HG03432 (cell line): ENCODE measurements at regions not wholly inside any gene's neighbourhood (a gene's known extent, or its start where the extent isn't known, plus 50 kb on each side); places are given as distances from the start of the nearest gene placed in this dataset.
"Not testable (repeated sequence)": the region's sequence is repeated elsewhere in the genome, so short reads cannot be mapped to it uniquely, and the experiment has no call there.

Source experiments
- ATAC-seq: cut with Tn5 transposase; IDR thresholded peaks from one replicate; pipeline ENCODE4 v1.9.1; 2021; ENCODE audit warnings: mild to moderate bottlenecking, moderate library complexity; ENCODE audit not compliant: unreplicated experiment

DNA sequence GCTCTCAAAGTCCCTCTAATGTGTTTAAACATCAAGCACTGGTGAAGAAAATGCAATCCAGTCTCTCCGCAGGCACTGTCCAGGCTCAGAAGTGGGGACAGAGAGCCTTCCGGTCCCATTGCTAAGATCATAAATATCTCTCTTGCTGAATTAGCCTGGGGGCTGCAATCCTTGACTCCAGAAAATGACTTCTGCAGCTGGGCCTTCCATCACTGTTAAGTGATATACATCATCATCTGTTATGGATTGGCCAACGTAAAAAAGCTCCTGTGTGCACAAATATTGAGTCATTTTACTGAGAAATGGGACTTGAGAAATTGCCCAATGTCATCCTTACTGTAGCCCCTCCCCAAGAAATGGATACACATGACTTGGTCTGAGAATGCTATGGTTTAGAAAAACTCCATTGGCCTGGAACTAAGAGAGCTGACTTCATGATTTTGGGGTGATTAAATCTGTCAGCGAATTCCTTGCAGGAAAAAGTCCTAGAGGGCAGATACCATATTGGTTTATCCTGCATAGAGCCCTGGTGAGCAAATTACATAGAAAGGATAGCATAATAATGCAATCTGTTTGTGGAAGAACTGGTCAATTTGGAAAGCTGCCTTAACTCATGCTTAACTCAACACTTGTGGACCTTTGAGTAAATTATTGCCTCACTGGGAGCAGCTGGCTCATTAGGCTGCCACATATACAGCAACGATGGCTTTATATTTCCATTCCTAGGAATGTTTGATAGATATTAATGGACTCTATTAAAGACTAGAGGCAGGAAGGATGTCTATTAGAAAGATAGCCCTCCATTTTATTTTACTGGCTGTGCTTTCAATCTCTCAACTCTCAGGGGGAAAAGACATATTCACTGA lies 346.1 kb downstream of the GBA3 start:
- ATAC-seq = no peak

DNA sequence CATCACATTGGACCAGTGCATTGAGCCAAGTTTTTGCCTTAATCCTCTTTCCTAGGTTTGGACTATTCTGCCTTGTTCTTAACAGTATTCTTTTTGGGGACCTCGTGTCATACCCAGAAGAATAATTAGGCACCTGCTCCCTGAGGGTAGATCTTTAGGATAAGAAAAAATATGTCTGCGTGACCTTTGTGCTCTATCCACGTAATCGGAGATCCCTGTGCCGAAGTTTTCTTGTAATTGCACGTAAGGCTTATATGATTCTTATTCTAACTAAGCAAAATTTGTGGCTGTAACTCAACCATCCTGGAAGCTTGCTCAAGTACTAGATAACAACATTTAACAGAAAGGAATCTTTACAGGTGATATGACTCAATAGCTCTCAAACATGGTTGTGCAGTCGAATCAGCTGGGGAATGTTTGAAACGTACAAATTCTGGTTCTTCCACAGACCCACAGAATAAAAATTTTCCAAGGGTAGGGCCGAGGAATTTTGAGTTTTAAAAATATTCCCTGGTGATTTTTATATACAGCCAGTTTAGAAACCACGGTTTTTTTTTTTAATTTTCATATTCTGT lies 344.3 kb downstream of the GBA3 start:
- no peak for ATAC-seq

DNA sequence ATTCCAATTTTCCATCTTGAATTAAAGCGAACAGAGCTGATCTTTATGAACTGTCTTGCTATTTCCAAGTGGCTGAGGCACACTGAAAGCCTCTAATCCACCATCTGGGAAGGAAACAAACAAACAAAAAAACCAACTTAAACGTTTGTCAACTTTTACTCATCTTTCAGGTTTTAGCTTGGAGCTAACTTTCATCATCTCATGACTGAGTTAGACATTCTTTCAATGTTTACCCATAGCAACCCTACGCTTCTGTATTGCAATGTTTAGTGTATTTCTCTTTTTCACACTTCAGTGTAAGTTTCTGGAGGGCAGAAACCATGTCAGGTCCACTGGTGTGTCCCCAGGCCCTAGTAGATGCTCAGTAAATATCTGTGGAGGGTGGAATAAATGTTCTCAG lies 343.8 kb downstream of the GBA3 start:
- no peak for ATAC-seq

DNA sequence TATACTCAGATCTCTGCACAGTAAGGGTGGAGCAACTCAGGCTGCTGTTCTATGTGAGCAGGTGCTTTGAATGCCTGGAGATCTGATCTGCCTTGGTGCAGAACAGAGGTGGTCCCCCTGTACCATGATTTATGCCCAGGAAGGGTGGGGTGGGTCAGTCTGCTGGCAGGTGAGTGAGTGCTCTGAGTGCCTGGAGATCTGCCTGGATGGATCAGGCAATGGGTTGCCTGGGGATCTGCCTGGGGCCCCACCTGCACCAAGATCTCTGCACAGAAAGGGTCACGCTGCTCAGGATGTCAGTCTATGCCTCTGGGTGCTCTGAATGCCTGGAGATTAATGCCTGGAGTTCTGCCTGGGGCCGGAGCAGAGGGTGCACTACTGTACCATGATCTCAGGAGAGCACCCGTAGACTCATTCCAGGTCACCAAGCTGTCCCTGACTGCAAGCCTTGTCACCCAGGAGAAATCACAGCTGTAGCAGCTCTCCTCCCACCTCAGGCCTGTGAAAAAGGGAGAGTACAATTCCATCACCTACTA lies 342.9 kb downstream of the GBA3 start:
- ATAC-seq = no peak

- no peak for ATAC-seq
These were observed 342.0 kb downstream of the GBA3 start for GRCh38 chr4:23034731-23035130.

- no peak for ATAC-seq
These were observed 341.1 kb downstream of the GBA3 start for GRCh38 chr4:23033796-23034195.

GRCh38 chr4:23028875-23029274 lies 336.1 kb downstream of the GBA3 start:
- no peak for ATAC-seq

GRCh38 chr4:23023666-23024065 lies 330.9 kb downstream of the GBA3 start:
- ATAC-seq = no peak

- ATAC-seq = no peak
These were observed 330.4 kb downstream of the GBA3 start for GRCh38 chr4:23023121-23023520.

DNA sequence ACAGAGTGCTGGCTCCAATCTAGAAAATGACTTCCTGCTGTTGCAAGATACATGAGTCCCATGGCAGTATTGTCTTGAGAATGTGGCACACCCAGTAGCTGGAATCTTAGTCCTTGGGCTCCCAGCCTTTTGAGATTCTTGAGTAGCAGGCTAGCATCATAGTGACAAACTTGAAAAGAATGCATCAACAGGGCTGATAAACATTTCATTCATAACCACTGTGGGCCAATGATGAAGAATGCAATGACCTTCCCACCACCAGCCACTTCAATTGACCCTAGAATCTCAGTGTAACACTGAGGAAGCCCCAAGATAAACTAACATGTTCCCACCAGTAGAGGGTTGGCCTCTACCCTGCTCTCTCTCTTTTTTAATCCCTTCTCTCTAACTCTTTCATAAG lies 329.3 kb downstream of the GBA3 start:
- no peak for ATAC-seq

- ATAC-seq = no peak
These were observed 328.3 kb downstream of the GBA3 start for GRCh38 chr4:23021040-23021439.

DNA sequence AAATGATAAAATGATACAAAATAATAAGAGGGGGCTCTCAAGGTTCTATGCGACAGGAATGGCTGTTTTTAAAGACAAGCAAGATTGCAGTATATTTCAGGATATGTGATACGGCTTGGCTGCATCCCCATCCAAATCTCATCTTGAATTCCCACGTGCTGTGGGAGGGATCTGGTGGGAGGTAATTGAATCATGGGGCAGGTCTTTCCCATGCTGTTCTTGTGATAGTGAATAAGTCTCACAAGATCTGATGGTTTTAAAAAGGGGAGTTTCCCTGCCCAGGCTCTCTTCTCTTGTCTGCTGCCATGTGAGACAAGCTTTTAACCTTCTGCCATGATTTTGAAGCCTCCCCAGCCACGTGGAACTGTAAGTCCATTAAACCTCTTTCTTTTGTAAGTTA lies 327.7 kb downstream of the GBA3 start:
- ATAC-seq = not testable (repeated sequence)

GRCh38 chr4:23016981-23017380 lies 324.2 kb downstream of the GBA3 start:
- ATAC-seq = no peak

DNA sequence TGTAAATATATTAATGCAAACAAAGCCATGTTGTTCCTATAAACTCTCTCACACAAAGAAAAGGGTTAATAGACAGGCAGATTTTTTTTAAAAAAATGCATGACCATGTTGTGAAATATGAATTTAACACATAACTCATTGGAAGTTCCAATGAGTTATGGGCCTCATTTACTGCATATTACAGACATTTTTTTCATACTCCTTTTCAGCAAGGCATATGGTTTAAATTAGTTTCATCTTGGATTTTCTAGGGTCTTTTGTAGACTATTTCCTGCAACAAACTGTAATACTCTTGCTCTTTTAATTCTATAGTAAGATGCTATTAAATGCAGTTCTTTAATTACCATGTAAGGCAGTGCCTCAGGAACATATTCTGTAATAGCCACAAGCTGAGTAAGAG lies 323.1 kb downstream of the GBA3 start:
- ATAC-seq = no peak

DNA sequence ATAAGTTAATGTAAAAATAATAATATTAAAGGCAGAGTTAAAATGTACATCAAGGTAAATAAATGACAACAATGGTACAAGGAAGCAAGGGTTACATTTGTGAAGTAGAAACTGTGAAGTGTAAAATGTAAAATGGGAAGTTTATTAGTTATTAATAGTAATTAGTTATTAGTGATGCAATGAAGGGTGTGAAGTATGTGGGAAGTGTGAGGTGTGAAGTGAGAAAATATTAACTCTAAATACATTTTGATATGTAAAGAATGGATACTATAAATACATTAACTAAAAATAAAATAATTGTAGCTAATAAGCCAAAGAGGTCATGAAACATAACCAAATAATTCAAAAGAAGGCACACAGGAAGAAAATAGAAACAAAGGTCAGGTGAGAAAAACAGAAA lies 316.4 kb downstream of the GBA3 start:
- no peak for ATAC-seq

GRCh38 chr4:23006756-23007155 lies 314.0 kb downstream of the GBA3 start:
- ATAC-seq = no peak

GRCh38 chr4:23005691-23006090 lies 313.0 kb downstream of the GBA3 start:
- ATAC-seq = no peak

GRCh38 chr4:23001478-23001877 lies 308.7 kb downstream of the GBA3 start:
- ATAC-seq = no peak

GRCh38 chr4:22999419-22999818 lies 306.7 kb downstream of the GBA3 start:
- no peak for ATAC-seq

GRCh38 chr4:22997358-22998224 lies 304.9 kb downstream of the GBA3 start:
- no peak for ATAC-seq

DNA sequence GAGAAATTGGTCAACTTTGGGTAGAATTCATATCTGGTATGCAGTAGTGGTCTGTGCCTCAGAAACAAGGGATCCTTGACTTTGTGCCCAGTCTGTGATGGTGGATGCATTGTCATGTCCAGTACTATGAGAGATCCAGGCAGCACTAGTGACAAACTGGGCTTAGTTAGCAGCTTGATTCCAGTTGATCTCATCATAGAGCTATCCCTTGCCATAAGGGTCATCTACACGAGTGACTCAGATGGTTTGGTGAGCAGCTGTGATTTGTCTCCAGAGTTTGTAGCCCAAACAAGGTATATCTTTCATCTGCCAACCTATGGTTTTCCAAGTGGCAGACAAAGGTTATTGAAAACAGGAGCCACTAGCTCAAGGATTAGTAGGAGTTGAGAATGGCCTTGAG lies 298.8 kb downstream of the GBA3 start:
- ATAC-seq = no peak
